CD1c-positive myeloid dendritic cell (primary cell): ENCODE measurements at regions not wholly inside any gene's neighbourhood (a gene's known extent, or its start where the extent isn't known, plus 50 kb on each side); places are given as distances from the start of the nearest gene placed in this dataset.
"Not testable (repeated sequence)": the region's sequence is repeated elsewhere in the genome, so short reads cannot be mapped to it uniquely, and the experiment has no call there.

ENCODE experiments used
- DNase-seq: peaks from one replicate; pipeline ENCODE4 v3.0.0-alpha.2; 2016; ENCODE audit errors: extremely low spot score

DNA sequence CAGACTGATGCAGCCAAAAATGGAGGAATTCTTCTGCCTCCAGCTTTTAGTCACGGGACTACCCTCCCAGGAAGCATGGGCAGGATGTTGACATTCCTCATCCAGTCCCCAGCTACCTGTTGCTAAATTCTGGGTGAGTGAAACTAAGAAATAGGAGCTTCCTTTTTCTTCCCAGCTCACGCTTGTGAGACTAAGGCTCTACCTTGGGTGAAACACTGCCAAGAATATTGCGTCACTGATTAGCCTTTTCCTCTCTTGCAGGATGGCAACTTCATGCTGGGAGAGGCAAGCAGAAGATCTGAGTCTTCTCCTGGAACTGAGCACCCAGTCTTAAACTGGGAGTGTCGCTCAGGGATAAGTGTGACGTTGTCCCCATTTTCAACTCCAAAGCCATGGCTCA is 59.7 kb downstream of the RNU2-63P start:
- peak; percentile 3 for DNase-seq

DNA sequence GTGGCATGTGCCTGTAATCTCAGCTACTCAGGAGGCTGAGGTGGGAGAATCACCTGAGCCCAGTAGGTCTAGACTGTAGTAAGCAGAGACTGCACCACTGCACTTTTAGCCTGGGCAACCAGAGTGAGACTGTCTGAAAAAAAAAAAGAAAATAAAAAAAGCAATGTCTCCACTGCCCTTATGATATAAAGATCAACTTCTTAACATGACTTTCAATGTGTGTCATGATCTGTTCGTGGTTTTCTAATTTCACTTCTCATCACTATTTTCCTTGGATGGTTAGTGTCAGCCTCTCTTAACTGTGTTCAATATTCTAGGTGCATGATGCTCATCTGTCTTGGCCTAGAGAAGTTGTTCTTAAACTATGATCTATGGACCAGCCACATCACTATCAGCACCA is 67.3 kb downstream of the RNU2-63P start:
- not testable (repeated sequence) for DNase-seq

DNA sequence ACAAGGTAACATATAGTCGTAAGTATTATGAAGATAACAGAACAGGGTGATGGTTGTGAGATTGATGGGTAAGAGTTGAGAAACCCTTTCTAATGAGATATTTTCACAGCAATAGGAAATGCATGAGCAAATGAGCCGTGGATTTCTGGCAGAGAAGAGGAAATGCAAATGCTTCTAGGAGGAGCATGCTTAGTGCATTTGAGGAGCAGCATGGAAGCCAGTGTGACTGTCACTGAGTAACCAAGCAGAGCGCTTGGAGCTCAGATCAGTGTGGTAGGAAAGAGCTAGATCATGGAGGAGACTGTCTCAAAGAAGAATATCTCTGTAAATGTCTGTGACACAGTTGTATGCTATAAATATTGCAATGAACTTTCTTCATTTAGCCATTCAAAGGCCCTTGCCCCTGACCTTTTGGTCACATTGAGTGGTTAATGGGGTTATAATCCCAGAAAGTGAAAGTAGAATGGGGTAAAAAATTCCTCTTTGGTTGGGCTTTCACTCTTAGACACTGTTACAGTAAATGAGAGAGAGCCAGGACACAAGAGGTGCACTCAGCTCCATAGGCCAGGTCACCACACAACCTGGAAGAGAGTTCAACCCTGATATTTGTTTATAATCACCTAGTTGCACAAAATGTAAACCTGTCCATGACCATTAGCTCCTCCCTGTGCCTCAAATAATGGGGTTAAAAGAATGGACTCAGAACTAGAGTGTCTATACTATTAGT is 69.5 kb downstream of the RNU2-63P start:
- not testable (repeated sequence) for DNase-seq

DNA sequence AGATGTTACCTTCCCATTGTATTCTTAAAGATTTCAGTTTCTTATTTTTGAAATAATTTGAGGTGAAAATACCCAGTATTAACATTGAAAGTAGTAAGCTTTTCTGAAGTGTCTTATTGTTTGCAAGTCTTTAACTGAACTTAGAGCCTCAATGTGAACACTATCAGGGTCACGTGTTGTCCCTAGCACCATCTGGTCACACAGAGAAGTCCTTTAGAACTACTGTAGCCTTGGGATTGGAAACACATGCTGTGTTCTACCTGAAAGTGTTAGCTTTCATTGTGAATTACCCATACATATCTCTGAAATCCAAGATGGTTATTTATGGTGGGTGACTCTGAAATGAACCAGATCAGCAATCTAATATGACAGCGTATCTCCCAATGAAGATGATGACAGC is 77.0 kb downstream of the RNU2-63P start:
- not testable (repeated sequence) for DNase-seq

DNA sequence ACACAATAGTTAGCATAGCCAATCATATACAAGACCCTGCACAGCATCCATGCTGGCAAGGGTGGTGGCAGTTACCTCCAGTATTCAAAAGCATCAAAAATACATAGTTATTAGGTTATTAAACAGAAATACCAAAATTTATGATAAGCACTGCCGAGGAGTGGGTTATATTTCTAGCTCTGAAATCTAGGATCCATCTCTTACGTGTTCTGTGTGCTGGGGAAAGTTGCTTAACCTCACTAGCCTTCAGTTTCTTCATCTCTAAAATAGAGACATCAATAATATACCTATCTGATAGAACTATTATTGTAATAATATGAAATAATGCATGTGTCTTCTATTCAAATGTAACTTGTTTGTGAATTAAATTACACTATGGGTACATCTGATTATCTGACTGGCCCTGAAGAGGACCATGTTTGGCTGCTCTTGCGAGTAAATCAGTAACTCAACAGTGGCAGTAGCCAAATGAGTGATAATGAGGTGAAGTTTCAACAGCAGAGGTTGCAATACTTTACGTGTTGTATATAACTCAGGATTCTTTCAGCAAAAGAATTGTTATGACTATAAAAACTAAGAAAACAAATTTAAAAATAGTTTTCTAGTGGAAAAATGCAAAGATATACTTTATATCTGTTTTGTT is 93.5 kb upstream of the RGPD2 start:
- not testable (repeated sequence) for DNase-seq

DNA sequence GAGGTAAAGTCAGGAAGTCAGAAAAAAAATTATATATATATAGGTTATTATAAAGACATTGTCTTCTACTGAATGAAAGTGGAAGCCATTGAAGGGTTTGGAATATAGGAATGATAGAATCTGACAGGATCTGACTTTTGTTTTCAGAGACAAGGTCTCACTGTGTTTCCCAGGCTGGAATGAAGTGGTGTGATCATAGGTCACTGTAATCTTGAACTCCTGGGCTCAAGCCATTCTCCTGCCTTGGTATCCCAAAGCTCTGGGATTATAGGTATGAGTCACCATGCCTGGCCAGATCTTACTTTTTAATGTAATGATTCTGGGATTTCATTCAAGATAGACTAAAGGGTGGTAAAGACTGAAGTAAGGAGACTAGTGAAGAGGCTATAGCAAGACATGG is 91.6 kb upstream of the RGPD2 start:
- DNase-seq: not testable (repeated sequence)

DNA sequence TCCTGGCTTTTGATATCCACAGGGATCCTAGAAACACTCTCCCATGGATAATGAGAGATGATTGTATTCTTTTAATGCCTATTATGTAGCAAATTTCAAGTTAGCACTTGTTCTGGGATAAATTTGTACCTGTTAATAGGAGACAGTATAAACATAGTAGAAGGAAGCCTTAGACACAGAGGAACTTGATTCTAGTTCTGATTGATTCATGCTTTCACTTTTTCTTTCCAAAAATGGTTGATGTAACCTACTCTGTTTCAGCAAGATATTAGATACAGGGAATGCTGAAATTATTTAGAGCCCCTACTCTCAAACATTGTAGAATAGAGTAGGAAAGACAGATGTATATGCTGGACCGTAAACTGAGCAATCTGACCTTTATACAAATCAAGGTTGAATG is 85.3 kb upstream of the RGPD2 start:
- DNase-seq: not testable (repeated sequence)

DNA sequence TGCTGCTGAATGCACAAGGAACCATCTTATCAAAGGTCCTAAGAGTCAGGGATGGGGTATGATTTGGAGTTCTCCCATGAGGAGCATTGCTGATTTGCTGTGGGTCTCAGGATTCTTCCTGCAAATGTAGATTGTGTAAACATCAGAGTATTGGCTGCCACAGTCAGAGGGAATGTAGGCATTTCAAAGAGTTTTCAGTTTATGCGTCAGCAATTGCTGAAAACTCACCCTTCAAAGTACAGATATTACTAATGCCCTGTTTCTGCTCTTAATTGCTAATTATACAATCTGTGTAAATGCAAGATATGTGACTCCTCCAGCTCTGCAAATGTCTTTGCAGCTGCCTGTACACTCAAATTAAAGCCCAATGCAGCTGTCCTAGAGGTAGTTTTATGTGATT is 83.4 kb upstream of the RGPD2 start:
- DNase-seq: not testable (repeated sequence)

DNA sequence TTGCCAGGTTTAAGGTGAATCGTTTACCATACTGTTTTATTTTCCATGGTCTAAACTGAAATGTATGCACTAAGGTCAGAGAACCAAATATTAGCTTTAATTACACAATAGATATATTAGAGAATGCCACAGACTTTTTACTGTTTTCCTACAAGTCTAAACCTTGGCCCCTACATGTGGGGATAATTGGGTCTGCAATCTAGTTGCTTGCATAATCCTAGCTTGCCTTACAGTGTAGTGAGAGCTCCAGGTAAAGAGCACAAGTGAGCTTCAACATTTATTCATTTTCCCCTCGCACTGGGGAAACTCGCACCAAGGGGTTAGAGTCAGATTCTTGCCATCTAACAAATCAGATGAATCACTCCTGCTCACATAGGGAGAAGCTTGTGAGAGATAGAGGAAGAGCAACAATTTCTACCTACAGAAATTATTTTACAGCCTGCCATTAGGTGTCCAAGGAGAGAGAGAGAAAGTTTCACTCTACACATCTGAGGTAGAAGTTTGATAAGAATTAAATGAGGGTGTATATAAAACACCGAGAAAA is 82.0 kb upstream of the RGPD2 start:
- DNase-seq: not testable (repeated sequence)

DNA sequence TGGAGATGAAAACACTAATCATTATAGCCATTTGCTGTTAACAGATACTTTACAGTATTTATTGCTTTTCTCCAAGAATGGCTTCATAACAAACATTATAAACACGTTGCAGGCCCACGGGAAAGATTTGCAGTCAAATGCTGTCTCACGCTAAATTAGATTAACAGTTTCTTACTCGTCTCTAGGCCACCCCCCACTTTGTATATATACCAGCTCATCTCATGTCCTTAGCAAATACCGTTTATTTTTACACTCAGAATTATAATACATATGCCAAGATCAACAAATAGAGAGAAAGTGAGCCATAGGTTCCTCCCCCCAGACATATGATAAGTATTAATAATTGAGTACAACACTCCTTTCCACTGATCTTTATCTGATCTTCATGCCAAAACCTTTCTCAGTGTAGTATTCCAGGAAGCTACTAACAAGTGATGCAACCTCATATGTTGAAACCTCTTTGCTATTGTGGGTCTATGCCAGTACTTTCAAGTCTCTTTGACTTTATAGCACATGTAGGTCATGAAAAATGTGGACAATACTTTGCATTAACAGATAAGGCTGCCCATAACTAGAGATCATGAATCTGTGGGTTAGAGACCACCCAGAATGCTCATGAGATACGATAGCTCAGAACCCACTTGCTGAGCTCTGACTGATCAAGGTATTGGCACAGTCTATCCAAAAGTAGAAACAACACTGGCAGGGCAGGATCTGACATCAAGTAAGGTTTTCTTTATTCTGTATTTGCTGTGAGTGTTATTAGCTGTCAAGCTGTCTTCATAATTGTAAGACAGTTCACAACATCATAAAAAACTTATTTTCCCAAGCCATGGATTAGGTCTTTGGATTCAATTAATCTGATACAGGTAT is 77.9 kb upstream of the RGPD2 start:
- DNase-seq: not testable (repeated sequence)

DNA sequence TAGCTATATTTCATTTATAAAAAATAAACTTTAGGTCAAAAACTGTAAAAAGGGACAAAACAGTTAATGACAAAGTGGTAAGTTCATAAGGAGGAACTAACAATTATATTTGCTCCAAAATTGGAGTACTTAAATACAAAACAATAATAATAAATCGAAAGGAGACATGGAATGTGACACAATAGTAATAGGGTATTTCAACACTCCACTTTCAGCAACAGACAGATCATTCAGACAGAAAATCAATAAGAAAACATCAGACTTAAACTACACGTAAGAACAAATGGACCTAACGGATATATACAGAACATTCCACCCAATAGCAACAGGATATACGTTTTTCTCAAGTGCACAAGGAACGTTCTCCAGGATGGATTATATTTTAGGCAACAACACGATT is 58.1 kb upstream of the RGPD2 start:
- DNase-seq: not testable (repeated sequence)
